MM.1S (cell line): ENCODE measurements at regions not wholly inside any gene's neighbourhood (a gene's known extent, or its start where the extent isn't known, plus 50 kb on each side); places are given as distances from the start of the nearest gene placed in this dataset.

Source experiments
- CTCF ChIP-seq: fragments of 300-600 bp; sonication (generic); IDR thresholded peaks from 2 replicates; pipeline ENCODE4 v1.5.1; 2016; ENCODE audit warnings: antibody characterized with exemption, low read length, mixed read lengths
- EZH2 ChIP-seq: fragments of 300-600 bp; sonication (generic); optimal IDR thresholded peaks from 2 replicates; pipeline ENCODE3; 2017; ENCODE audit warnings: low read depth, mild to moderate bottlenecking, antibody characterized with exemption, low read length, mixed read lengths
- EZH2phosphoT487 ChIP-seq: fragments of 300-600 bp; sonication (generic); IDR thresholded peaks from 2 replicates; pipeline ENCODE4 v1.6.1; 2018; ENCODE audit warnings: antibody characterized with exemption, low read length

GRCh38 chr10:131021969-131022368 lies 289.6 kb downstream of the TCERG1L start:
- no peak for TF ChIP-seq CTCF
- TF ChIP-seq EZH2: no peak
- TF ChIP-seq EZH2phosphoT487: no peak
